CD4-positive, alpha-beta memory T cell (primary cell): ENCODE measurements at regions not wholly inside any gene's neighbourhood (a gene's known extent, or its start where the extent isn't known, plus 50 kb on each side); places are given as distances from the start of the nearest gene placed in this dataset.

ENCODE experiments used
- CTCF ChIA-PET: fragments of 350-600 bp; sonication (Branson Sonifier 250); formaldehyde crosslinking; loops from one replicate; lab custom pipeline; 2021; ENCODE audit warnings: inconsistent platforms; ENCODE audit not compliant: partially characterized antibody; lab: Charles Lee
- POLR2A ChIA-PET: fragments of 350-600 bp; sonication (Branson Sonifier 250); formaldehyde crosslinking; loops from one replicate; lab custom pipeline; 2021; ENCODE audit not compliant: partially characterized antibody; lab: Charles Lee
- DNase-seq, 5 donors: peaks; one replicate each; pipeline versions ENCODE4 v3.0.0 to v3.0.0-alpha.2; 2020 to 2022; ENCODE audit warnings: mixed read lengths in 1 of 5
- H3K27ac ChIP-seq: one replicate; pipeline ENCODE4 v1.7.0; 2013; ENCODE audit warnings: low read depth, low read length
- H3K27me3 ChIP-seq: 2 replicates; pipeline ENCODE4 v1.7.0; 2013; ENCODE audit warnings: mild to moderate bottlenecking, low read length, moderate library complexity; ENCODE audit not compliant: insufficient read depth
- H3K36me3 ChIP-seq: 2 replicates; pipeline ENCODE4 v1.7.0; 2013; ENCODE audit warnings: mild to moderate bottlenecking, low read length, moderate library complexity; ENCODE audit not compliant: insufficient read depth
- H3K4me1 ChIP-seq: 2 replicates; pipeline ENCODE4 v1.7.0; 2013; ENCODE audit warnings: mild to moderate bottlenecking, low read length, moderate library complexity; ENCODE audit not compliant: insufficient read depth
- H3K4me3 ChIP-seq, 2 donors: one replicate each; pipeline ENCODE4 v1.7.0; 2013; ENCODE audit warnings: low read length in 2 of 2, mild to moderate bottlenecking in 1 of 2
- H3K9me3 ChIP-seq, 2 donors: one replicate each; pipeline ENCODE4 v1.7.0; 2013; ENCODE audit warnings: low read length in 2 of 2, control low read depth in 1 of 2; ENCODE audit not compliant: control insufficient read depth in 1 of 2
- H3K27ac Mint-ChIP-seq, 7 donors: one replicate each; pipeline ENCODE4 v1.8.0; 2020 to 2021; ENCODE audit warnings: mixed read lengths in 7 of 7, mild to moderate bottlenecking in 6 of 7, inconsistent platforms in 3 of 7, moderate library complexity in 3 of 7
- H3K27me3 Mint-ChIP-seq, 2 donors: one replicate each; pipeline ENCODE4 v1.8.0; 2020 to 2021; ENCODE audit warnings: mixed read lengths in 2 of 2
- H3K36me3 Mint-ChIP-seq, 2 donors: one replicate each; pipeline ENCODE4 v1.8.0; 2020 to 2021; ENCODE audit warnings: mixed read lengths in 2 of 2, inconsistent platforms in 1 of 2, mild to moderate bottlenecking in 1 of 2
- H3K4me1 Mint-ChIP-seq, 4 donors: one replicate each; pipeline ENCODE4 v1.8.0; 2020 to 2021; ENCODE audit warnings: mixed read lengths in 4 of 4, mild to moderate bottlenecking in 1 of 4
- H3K4me3 Mint-ChIP-seq, 8 donors: one replicate each; pipeline ENCODE4 v1.8.0; 2020 to 2021; ENCODE audit warnings: mixed read lengths in 8 of 8, mild to moderate bottlenecking in 7 of 8, moderate library complexity in 6 of 8, inconsistent platforms in 3 of 8
- H3K9me3 Mint-ChIP-seq, 8 donors: one replicate each; pipeline ENCODE4 v1.8.0; 2020 to 2021; ENCODE audit warnings: mixed read lengths in 8 of 8, mild to moderate bottlenecking in 5 of 8, inconsistent platforms in 3 of 8, moderate library complexity in 1 of 8
- intact Hi-C: fragments of 100-400 bp; cut with micrococcal nuclease; formaldehyde crosslinking; loops from one replicate; pipeline ENCODE4 v1.15.1; 2023

GRCh38 chr4:188263321-188263720 is 124.1 kb downstream of the TRIML1 start:
- POLR2A ChIA-PET: no interaction called here
- H3K4me1 ChIP-seq: no peaks in the 10 kb centered on the region

GRCh38 chr4:188266386-188266785 is 127.1 kb downstream of the TRIML1 start:
- Histone ChIP-seq H3K9me3 (no peaks in the 10 kb centered on the region), H3K4me3 (no peak overlapping the region), H3K27me3 (no peaks in the 10 kb centered on the region), H3K36me3 (no peaks in the 10 kb centered on the region), H3K4me1 (no peaks in the 10 kb centered on the region), H3K27ac (no peak overlapping the region)
- H3K27me3 Mint-ChIP-seq: no peaks in the 10 kb centered on the region
- H3K9me3 Mint-ChIP-seq: peaks cover 0 to 16% (median 7%) of the 10 kb centered on the region in 8 donors
- CTCF ChIA-PET: no interaction called here
- H3K4me1 Mint-ChIP-seq: no peaks in the 10 kb centered on the region
- H3K27ac Mint-ChIP-seq: no peak overlapping the region
- no peak overlapping the region for H3K4me3 Mint-ChIP-seq
- no peaks in the 10 kb centered on the region for H3K36me3 Mint-ChIP-seq
- intact Hi-C loops: no loop called here
- POLR2A ChIA-PET: no interaction called here
- no peak for DNase-seq

More at GRCh38 chr4:188263321-188263720, 124.1 kb downstream of the TRIML1 start:
- intact Hi-C loops: no loop called here
- Mint-ChIP-seq H3K36me3 (no peaks in the 10 kb centered on the region), H3K9me3 (peaks cover 0 to 14% (median 5%) of the 10 kb centered on the region in 8 donors), H3K27ac (no peak overlapping the region), H3K4me3 (no peak overlapping the region), H3K27me3 (no peaks in the 10 kb centered on the region), H3K4me1 (no peaks in the 10 kb centered on the region)
- Histone ChIP-seq H3K27me3 (no peaks in the 10 kb centered on the region), H3K36me3 (no peaks in the 10 kb centered on the region), H3K4me3 (no peak overlapping the region), H3K27ac (no peak overlapping the region), H3K9me3 (no peaks in the 10 kb centered on the region)
- CTCF ChIA-PET: no interaction called here
- no peak for DNase-seq

GRCh38 chr4:188268131-188268908 is 129.1 kb downstream of the TRIML1 start:
- H3K4me3 Mint-ChIP-seq: no peak overlapping the region
- no peaks in the 10 kb centered on the region for H3K27me3 Mint-ChIP-seq
- H3K9me3 Mint-ChIP-seq: peaks cover 0 to 16% (median 7%) of the 10 kb centered on the region in 8 donors
- no peak overlapping the region for H3K27ac Mint-ChIP-seq
- CTCF ChIA-PET: no interaction called here
- no peaks in the 10 kb centered on the region for H3K9me3 ChIP-seq
- H3K36me3 Mint-ChIP-seq: no peaks in the 10 kb centered on the region
- intact Hi-C loops: no loop called here
- H3K4me3 ChIP-seq: no peak overlapping the region
- no peaks in the 10 kb centered on the region for H3K27me3 ChIP-seq
- no peaks in the 10 kb centered on the region for H3K4me1 ChIP-seq
- DNase-seq: no peak
- H3K27ac ChIP-seq: no peak overlapping the region
- no peaks in the 10 kb centered on the region for H3K36me3 ChIP-seq
- no peaks in the 10 kb centered on the region for H3K4me1 Mint-ChIP-seq
- POLR2A ChIA-PET: no interaction called here

- no peak for DNase-seq
- Histone ChIP-seq H3K36me3 (no peaks in the 10 kb centered on the region), H3K4me1 (no peaks in the 10 kb centered on the region), H3K27me3 (no peaks in the 10 kb centered on the region), H3K9me3 (no peaks in the 10 kb centered on the region), H3K27ac (no peak overlapping the region), H3K4me3 (no peak overlapping the region)
- ChIA-PET POLR2A (no interaction called here), CTCF (no interaction called here)
- Mint-ChIP-seq H3K4me3 (no peak overlapping the region), H3K36me3 (no peaks in the 10 kb centered on the region), H3K27ac (no peak overlapping the region), H3K4me1 (no peaks in the 10 kb centered on the region), H3K9me3 (peaks cover 0 to 16% (median 7%) of the 10 kb centered on the region in 8 donors), H3K27me3 (no peaks in the 10 kb centered on the region)
- intact Hi-C loops: no loop called here
Observed at GRCh38 chr4:188270273-188271069, 131.2 kb downstream of the TRIML1 start.

- H3K4me1 ChIP-seq: no peaks in the 10 kb centered on the region
- Mint-ChIP-seq H3K9me3 (peaks cover 0 to 14% (median 2%) of the 10 kb centered on the region in 8 donors), H3K27me3 (peaks cover 0 to under 1% of the 10 kb centered on the region in 2 donors), H3K36me3 (no peaks in the 10 kb centered on the region), H3K4me3 (no peak overlapping the region), H3K4me1 (no peaks in the 10 kb centered on the region), H3K27ac (no peak overlapping the region)
- ChIA-PET CTCF (no interaction called here), POLR2A (no interaction called here)
- no peak overlapping the region for H3K4me3 ChIP-seq
- no peak for DNase-seq
- H3K27me3 ChIP-seq: no peaks in the 10 kb centered on the region
- no peak overlapping the region for H3K27ac ChIP-seq
- intact Hi-C loops: no loop called here
- no peaks in the 10 kb centered on the region for H3K9me3 ChIP-seq
- H3K36me3 ChIP-seq: no peaks in the 10 kb centered on the region
Observed at GRCh38 chr4:188275686-188276085, 136.4 kb downstream of the TRIML1 start.

- POLR2A ChIA-PET: no interaction called here
- no peak overlapping the region for H3K4me3 Mint-ChIP-seq
- no peak for DNase-seq
Observed at GRCh38 chr4:188279184-188279583, 139.9 kb downstream of the TRIML1 start.

GRCh38 chr4:188282471-188283232 is 143.4 kb downstream of the TRIML1 start:
- H3K4me3 Mint-ChIP-seq: peak overlapping the region in 1 of 8 donors; percentile 23
- peaks cover 0 to 8% of the 10 kb centered on the region in 2 donors for H3K27me3 Mint-ChIP-seq
- H3K9me3 ChIP-seq: no peaks in the 10 kb centered on the region
- H3K27me3 ChIP-seq: no peaks in the 10 kb centered on the region
- no peak overlapping the region for H3K27ac ChIP-seq
- ChIA-PET POLR2A (no interaction called here), CTCF (no interaction called here)
- no peaks in the 10 kb centered on the region for H3K36me3 ChIP-seq
- no peaks in the 10 kb centered on the region for H3K4me1 ChIP-seq
- no peak overlapping the region for H3K4me3 ChIP-seq
- no peaks in the 10 kb centered on the region for H3K4me1 Mint-ChIP-seq
- peaks cover 0 to 12% (median 7%) of the 10 kb centered on the region in 8 donors for H3K9me3 Mint-ChIP-seq
- H3K36me3 Mint-ChIP-seq: no peaks in the 10 kb centered on the region
- intact Hi-C loops: no loop called here
- H3K27ac Mint-ChIP-seq: no peak overlapping the region
- no peak for DNase-seq

More at GRCh38 chr4:188279184-188279583, 139.9 kb downstream of the TRIML1 start:
- Histone ChIP-seq H3K9me3 (no peaks in the 10 kb centered on the region), H3K4me3 (no peak overlapping the region), H3K27me3 (no peaks in the 10 kb centered on the region), H3K36me3 (no peaks in the 10 kb centered on the region), H3K27ac (no peak overlapping the region), H3K4me1 (no peaks in the 10 kb centered on the region)
- intact Hi-C loops: no loop called here
- Mint-ChIP-seq H3K9me3 (peaks cover 0 to 14% (median 8%) of the 10 kb centered on the region in 8 donors), H3K27me3 (peaks cover 0 to 8% of the 10 kb centered on the region in 2 donors), H3K27ac (no peak overlapping the region), H3K36me3 (no peaks in the 10 kb centered on the region), H3K4me1 (no peaks in the 10 kb centered on the region)
- CTCF ChIA-PET: no interaction called here
